ENCODE measurements at regions not wholly inside any gene's neighbourhood (a gene's known extent, or its start where the extent isn't known, plus 50 kb on each side); places are given as distances from the start of the nearest gene placed in this dataset.
"Not testable (repeated sequence)": the region's sequence is repeated elsewhere in the genome, so short reads cannot be mapped to it uniquely, and the experiment has no call there.

DNA sequence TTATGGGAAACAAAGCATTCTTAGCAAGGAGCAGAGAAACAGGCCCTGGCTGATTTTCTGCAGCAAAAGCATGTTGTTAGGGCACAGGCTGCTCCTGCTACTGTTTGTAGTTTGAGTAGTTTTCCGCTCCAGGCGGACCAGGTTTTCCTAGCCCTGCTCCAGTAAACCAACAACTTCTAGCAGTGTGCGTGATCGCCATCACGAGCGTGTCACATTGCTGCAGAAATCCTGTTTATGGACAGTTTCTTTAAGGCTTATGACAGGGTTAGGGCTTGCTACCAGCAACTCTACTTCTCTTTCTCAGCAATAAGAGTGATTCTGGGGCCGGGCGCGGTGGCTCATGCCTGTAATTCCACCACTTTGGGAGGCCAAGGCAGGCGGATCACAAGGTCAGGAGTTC, 803.9 kb upstream of the CDH10 start:
- no peak for DNase-seq

DNA sequence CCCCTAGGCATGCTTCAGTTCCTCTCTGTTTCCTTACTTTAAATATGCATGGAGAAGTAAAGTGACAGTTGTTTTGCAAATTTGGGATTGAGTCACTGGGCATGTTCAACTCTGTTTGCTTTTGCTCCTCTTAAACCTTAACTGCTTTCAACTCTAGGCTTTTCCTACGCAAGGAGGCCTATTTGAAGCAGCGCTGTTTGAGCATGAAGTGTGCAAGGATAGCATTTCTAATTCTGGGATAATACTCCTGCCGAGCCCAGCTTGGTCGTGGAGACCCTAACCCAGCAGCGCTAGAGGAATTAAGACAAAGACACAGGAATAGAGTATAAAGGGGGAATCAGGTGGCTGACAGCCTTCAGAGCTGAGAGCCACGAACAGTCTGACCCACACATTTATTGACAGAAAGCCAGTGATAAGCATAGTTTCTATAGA, 803.4 kb upstream of the CDH10 start:
- no peak for DNase-seq

DNA sequence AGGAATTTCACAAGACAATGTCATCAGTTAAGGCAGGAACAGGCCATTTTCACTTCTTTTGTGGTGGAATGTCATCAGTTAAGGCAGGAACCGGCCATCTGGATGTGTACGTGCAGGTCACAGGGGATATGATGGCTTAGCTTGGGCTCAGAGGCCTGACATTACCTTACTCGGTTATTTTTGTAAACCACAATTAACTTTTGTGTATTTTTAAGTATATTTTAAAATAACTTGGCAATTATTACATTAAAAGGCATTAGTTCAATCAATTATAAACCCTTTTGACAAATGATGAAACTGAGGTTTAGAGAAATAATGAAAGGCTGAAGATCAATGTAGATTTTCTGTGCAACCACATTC, 801.3 kb upstream of the CDH10 start:
- not testable (repeated sequence) for DNase-seq

DNA sequence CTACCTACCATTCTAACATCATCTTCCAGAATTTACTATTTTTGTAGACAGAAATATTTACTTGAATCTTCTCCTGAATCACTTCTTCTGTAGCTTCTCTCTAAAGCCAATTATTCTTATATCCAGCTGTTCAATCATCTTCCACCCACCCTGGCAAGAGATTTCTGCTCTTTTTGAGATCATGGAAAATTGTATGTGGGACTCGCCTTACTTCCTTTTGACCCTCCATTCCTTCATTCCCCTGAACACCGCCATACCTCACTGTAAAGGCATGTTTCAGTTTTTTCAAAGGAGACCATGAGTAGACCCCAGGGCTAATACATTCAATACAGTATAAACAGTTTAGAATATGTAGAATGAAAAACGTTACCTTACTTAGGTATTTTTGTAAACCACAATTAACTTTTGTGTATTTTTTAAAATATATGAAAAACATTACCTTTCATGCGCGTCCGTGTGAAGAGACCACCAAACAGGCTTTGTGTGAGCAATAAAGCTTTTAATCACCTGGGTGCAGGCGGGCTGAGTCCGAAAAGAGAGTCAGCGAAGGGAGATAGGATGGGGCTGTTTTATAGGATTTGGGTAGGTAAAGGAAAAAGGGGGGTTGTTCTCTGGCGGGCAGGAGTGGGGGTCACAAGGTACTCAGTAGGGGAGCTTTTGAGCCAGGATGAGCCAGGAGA, 800.7 kb upstream of the CDH10 start:
- DNase-seq: not testable (repeated sequence)

DNA sequence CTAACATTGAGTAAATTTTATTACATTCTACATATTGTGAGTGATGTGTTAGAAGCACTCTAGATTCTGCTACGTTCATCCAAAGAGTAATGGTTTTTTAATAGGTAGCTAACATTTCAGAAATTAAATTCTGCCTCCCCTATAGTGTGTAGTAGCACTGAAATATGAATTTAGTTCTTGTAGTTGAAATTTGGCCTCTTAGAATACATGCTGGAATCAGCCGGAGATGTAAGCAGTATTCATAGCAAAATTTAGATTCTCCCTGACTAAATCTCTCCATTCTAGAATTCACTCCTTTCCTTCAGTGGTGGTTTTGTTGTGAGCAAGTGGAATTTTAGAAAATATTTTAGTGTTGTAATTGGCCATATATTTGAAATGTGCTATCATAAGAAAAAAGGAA, 799.9 kb upstream of the CDH10 start:
- no peak for DNase-seq

DNA sequence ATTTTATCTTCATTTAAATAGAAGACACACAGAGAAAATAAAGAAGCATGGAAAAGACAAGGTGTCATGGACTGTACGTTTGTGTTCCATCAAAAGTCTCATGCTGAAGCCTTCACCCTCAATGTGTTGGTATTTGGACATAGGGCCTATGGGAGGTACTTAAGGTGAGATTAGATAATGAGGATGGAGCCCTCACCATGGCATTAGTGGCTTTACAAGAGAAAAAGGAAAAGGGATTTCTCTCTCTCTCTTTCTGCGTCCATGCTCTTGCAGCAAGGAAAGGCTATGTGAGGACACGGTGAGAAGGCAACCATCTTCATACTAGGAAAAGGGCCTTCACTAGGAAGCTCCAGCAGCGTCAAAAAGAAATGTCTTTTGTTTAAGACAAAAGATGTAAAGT, 797.0 kb upstream of the CDH10 start:
- no peak for DNase-seq

DNA sequence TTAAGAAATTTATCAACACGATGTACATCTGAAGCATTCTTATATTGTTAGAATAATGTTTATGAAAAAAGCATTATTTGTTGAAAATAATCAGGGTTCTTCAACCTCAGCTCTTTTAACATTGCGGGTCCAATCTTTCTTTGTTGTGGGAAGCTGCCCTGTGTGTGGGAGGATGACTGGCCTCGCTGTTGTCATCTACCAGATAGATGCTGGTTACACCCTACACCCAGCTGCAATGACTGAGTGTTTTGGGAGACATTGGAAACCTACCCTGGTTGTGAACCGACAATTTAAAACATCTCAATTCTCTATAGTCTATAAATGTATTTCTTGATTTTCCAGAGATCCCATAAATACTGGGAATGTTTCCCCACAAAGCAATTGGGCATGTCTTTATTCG, 794.2 kb upstream of the CDH10 start:
- peak; percentile 47 for DNase-seq

DNA sequence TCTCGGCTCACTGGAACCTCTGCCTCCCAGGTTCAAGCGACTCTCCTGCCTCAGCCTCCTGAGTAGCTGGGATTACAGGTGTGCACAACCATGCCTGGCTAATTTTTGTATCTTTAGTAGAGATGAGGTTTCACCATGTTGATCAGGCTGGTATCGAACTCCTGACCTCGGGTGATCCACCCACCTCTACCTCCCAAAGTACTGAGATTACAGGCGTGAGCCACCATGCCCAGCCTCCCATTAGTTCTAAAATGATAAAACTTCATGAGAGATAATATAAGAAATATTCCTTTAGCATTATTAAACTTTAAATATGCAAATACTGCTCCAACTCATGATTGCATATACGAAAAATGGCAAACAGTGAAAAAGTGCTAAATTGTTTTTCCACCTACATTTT, 793.6 kb upstream of the CDH10 start:
- DNase-seq: not testable (repeated sequence)

DNA sequence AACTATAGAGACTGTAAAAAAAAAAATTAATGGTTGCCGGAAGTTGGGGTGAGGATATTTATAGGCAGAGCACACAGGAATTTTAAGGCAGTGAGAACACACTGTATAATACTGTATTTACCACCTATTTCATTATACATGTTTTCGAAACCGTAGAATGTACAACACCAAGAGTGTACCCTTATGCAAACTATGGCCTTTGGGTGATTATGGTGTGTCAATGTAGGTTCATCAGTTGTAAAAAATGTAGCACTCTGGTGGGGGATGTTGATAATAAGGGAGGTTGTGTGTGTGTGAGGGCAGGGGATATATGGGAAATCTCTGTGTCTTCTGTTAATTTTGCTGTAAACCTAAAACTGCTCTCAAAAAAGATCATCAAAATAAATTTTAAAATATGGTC, 791.7 kb upstream of the CDH10 start:
- DNase-seq: no peak

DNA sequence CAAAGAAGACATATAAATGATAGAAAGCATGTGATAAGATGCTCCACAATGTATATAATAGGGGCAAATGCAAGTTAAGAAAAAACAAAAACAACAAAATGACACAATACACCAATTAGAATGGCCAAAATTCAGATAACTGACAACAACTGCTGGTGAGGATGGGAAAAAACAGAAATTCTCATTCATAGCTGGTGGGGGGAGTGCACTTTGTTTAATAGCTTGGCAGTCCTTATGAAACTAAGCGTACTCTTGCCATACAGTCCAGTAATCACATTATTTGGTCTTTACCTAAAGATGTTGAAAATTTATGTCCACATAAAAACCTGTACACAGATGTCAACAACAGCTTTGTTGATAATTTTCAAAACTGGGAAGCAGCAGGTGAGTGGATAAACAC, 791.1 kb upstream of the CDH10 start:
- DNase-seq: no peak

DNA sequence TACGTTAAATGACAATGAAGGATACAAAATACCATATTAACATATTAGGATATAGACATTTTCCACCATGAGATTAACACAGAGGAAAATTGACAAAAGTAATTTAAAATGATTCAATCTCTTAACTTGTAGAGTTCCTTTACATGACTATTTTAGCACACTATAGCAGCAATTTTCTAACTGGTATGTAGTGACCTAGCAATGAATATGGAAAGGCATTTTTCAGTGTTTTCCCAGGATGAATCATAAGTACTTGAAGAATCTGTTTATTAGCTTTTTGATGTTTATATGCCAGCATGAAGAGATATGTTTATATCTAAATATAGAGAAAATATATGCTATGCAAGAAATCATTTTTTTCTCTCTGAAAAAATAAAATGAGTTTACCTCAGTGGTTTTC, 782.5 kb upstream of the CDH10 start:
- DNase-seq: no peak

DNA sequence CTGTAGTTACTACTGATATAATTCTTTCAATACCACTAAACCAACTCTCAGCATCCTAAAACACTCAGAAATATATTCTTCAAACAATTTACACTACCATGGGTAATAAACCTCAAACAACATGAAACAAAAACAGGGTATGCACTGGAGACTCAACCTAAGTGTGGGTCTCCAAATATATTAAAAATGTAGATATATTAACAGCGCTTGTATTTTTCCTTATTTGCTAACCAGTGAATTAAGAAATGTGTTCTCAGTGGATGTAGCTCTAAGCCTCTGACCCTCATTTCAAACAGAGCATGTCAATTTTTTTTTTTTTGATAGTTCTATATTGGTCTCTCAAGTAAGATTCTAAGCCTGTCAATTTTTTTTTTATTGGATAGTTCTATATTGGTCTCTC, 778.5 kb upstream of the CDH10 start:
- DNase-seq: no peak

DNA sequence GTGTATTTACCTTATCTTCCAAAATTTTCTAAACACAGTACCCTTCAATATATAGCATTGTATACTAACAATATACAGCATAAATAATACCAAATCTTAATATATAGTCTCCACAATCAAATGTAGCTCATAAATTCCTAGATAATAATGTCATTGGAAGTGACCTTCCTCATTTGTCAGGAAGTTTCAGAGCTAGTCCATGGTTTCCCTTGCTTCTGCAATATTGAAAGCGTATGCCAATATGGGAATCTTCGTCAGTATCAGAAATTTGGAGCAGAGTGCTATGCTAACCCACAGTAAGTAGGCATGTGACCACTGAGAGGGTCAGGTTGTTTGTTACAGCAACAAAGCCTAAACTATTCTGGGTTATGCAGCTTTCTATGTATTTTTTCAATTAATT, 774.9 kb upstream of the CDH10 start:
- no peak for DNase-seq

DNA sequence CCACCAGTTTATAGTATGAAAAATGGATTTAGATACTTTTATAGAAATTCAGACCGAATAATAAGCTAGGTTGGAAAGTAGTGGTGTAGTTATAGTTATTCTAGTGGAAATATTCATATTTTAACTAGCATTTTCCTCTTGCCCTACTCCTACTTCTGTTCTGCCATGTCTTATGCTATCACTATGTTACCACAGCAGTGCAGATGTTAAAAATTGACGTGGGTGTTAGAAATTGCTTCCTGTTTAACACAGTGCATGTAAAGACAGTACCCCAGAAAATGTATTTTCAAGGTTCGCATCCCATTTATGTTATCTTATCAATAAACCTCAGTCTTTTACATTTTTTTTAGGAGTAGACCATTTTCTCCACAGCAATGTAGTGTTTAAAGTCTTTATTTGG, 774.2 kb upstream of the CDH10 start:
- no peak for DNase-seq

DNA sequence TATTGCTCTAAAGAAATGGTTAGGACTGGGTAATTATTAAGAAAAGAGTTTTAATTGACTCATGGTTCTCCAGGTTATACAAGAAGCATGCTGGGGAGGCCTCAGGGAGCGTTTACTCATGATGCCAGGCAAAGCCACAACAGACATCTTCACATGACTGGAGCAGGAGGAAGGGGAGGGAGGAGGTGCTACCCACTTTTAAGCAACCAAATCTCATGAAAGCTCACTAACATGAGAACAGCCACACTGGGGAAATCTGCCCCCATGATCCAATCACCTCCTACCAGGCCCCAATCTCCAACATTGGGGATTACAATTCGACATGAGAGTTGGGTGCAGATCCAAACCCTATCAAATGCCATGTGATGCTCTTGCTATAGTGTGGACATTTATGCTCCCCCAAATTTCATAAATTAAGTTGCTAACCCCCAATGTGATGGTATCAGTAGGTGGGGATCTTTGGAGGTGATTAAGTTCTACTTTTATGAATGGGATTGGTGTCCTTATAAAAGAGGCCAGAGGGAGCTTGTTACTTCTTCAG, 773.6 kb upstream of the CDH10 start:
- DNase-seq: peak; percentile 16

DNA sequence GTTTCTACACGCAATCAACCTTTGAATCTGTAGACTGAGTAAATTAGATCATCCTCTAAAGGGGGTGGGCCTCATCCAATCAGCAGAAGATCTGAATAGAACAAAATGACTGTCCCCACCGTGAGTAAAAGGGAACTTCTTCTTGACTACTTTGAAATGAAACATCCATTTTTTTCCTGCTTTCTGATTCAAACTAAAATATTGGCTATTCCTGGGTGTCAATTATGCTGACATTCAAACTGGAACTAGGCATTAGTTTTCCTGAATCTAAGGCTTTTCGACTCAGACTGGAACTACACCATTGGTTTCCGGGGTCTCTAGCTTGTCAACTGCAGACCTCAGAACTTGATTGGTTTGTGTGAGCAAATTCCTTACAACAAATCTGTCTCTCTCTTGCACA, 772.2 kb upstream of the CDH10 start:
- DNase-seq: no peak

DNA sequence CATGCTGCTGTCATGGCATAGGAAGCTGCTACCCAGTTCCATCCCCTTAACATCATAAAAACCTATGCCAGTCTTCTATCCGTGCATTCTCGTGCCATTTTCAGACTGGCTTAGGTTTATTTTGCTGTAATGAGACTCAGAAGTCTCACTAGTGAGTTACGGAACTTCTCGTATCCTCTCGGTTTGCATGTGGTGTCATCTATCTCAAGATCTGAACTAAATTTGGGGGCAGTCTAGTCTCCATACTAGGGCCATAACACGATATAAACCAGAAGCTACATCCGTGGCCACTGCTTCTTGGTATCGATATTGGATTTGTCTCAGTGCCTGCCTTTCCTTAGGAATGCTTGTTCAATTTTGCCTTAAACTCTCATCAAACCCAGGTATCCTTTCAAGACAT, 771.2 kb upstream of the CDH10 start:
- no peak for DNase-seq

DNA sequence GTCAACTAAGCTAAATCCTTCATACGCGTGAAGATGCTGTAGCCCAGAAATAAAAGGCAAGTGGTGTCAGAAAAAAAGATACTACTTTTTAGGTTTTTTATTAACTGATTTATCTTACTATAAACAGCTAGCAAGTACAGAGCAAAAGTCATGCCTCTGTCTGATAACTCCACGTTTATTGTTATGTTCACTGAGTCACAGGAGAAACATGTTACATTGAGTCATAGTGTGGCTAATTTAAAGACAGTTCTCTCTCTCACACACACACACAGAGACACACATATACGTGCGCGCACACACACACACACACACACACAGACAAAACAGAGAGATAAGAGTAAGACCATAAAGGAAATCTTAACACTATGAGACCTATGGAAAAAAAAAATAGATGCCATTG, 770.0 kb upstream of the CDH10 start:
- DNase-seq: no peak

DNA sequence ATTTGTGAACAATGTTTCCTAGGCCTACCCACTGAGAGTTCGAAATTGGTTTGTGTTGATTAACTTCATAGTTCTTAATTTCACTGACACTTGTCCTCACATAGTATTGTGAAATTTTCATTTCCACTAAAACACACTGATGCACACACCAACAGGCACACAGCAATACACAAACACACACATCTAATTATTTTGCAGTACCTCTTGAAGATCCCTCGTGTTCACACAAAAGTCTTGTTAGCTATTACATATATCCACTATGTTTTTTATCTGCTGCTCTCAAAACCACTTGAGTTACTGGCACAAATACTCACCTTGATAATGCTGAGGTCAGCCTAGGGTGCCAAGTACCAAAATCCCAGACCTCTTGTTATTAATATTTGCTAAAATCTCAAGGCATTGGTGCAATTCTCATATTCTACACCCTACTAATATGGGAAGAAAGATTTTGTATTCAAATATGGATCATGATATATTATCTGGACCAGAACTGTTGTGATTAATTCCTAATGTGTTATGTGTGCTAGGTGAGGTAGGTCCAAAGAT, 767.4 kb upstream of the CDH10 start:
- no peak for DNase-seq

DNA sequence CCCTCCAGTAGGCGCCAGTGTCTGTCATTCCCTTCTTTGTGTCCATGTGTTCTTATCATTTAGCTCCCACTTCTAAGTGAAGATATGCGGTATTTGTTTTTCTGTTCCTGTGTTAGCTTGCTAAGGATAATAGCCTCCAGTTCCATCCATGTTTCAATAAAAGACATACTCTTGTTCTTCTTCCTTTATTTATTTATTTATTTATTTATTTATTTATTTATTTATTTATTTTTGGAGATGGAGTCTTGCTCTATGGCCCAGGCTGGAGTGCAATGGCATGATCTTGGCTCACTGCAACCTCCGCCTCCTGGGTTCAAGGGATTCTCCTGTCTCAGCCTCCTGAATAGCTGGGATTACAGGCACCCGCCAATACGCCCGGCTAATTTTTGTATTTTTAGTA, 762.6 kb upstream of the CDH10 start:
- DNase-seq: not testable (repeated sequence)

DNA sequence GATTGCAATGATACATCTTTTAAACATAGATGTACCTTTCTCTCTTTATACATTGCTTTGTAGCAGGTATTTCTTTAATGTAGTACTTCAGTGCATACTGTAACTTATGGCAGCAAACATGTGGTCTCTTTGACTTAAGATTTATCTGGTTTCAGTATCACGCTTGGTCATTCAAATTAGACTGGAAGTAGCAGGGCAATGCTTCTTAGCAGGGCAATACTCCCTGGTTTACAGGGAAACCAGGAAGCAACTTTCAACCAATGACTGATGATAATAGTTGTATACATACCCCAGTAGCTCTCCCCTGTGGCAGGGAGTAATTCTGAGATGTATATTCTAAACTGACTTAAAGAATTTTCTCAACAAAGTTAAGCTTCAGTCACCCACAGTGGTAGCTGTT, 761.1 kb upstream of the CDH10 start:
- peak; percentile 27 for DNase-seq

DNA sequence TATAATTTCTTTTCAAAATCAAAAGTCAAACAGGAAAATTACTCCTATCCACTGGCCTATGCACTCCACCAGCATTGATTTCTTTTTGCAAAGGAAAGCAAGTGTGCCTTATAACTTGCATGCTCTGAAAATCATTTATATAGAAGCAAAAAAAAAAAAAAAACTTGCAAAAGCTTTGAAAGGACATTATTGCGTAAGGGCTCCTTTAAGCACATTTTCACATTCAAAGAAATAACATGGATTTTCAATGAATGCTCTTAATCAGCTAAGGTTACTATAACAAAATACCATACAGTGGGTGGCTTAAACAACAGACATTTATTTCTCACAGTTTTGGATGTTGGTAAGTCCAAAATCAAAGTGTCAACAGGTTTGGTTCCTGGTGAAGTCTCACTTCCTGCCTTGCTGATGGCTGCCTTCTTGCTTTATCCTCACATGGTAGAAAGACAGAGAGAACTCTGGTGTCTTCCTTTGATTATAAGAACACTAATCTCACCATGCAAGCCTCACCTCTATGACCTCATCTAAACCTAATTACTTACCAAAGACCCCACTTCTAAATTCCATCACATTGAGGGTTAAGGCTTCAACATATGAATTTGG, 755.2 kb upstream of the CDH10 start:
- DNase-seq: no peak

DNA sequence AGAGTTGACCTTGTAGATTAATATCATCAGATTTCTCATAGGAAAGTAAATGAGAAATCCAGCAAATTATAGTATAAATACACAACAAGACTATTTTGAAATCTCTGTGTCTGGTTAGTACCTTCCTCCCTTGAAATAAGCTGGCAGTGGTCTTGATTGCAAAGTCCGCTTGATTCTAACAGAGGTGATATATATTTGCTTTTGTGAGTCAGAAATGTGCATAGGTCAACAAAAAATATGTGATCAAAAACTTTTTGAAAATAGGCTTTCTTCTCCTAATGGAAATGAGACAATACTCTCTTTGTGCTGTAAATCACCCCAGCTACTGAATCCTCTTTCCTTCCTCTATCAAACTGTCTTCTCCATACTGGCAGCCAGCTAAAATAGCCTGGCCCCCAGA, 749.2 kb upstream of the CDH10 start:
- no peak for DNase-seq

DNA sequence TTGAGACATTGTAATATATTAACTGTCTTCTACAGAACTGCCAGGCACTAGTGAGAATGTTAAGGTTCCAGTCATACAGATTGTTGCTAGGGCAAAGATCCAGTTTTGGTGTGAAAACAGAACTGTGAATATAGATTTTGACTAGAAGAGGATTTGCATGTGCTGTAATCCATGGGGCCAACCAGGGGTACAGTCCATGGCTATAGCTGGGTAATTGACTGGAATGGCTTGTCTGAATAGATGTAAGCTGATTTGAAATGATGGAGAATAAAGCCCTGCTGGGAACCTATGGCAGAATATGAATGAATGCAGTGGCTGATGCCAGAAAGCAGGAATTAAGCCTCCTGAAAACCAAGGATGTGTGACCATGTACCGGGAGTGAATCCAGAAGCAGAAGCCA, 748.5 kb upstream of the CDH10 start:
- no peak for DNase-seq

DNA sequence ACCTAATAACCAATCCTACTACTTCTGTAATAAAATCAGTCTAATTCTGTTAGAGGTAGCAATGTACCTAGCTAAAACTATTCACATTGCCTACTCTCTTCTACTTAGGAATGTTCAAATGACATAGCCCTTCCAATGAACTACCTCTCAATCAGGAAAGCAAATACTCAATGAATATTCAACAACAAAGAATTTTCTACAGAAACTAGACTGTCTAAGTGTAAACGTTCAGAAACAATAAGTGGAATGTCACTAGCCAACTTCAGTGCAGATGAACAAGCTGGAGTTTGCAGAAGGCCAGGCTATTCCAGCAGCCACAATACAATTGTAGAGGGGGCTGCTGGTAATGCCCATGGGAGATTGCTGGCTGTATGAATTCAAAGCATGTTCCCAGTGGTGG, 743.2 kb upstream of the CDH10 start:
- DNase-seq: no peak
